ENCODE measurements at regions not wholly inside any gene's neighbourhood (a gene's known extent, or its start where the extent isn't known, plus 50 kb on each side); places are given as distances from the start of the nearest gene placed in this dataset.
"Not testable (repeated sequence)": the region's sequence is repeated elsewhere in the genome, so short reads cannot be mapped to it uniquely, and the experiment has no call there.

GRCh38 chr4:188680004-188680666 lies 540.9 kb downstream of the TRIML1 start:
- no peak for DNase-seq

- no peak for DNase-seq
These were observed 541.4 kb downstream of the TRIML1 start for GRCh38 chr4:188680667-188681063.

DNA sequence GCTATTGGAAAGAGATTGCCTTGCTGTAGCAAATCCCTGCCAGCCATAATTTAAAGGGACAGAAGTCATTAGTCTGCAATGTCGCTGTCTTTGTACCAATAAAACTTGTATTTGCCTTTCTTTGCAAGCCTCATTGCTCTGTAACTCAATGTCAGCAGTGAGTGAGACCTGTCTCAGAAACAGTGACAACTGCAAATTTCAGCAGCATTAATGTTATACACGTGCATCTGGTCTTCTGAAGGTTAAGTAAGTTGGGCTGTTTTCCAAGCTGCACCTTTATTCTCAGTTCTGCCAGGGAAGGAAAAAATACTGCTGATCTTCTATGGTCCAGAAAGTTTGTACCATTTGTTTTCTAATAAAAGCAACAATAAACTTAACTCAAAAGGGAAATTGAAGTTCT lies 543.1 kb downstream of the TRIML1 start:
- no peak for DNase-seq

DNA sequence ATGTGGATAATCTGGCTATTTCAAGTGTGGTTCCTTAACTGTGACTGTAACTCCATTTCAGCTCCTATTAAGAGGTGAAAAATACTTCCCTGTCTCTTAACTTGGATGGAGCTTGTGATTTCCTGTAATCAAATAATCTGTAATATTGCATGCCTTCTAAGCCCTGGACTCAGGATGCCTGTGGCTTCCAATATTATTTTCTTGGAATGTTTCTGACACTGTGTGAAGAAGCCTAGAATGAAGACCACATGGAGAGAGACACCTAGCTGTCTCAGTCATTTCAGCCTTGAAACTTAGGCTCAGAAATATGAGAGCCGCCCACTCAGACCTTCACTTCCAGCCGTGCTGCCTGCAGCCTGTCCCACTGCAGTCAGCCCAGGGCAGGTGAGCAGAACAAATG lies 544.3 kb downstream of the TRIML1 start:
- DNase-seq, result no peak

- no peak for DNase-seq
These were observed 549.7 kb downstream of the TRIML1 start for GRCh38 chr4:188688956-188689355.

DNA sequence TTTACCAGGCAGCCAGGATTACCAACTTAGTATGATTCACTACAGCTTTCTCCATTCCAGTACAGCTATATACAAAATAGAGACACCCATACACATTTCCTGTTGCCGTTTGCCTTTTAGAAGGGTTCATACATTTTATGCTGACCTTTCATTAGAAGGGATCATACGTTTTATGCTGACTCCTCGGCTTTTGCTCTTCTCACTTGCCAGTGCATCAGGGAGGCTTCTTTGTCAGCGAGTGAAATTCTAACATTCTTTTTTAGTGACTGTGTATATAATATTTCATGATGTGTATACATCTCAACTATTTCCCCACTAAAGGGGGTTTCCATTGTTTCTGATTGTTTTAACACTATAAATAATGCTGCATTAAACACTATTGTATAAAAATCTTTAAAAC lies 552.6 kb downstream of the TRIML1 start:
- DNase-seq, result no peak

DNA sequence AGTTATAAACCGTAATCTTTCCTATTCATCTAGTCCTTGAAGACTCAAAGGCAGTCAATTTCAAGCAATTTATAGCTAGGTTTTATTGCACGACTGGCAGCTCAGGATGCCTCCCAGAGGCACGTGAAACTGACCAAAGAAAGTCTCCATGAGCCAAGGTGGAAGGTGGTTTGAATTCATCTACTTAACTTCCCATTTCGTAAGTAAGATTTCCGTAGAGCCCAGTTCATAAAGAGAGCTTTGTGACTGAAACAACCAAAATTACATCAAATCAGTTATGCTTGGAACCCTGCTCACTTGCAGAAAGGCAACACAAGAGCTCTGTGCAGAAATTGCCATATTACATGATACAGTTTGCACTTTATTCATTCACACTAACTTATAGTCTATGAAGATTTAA lies 556.0 kb downstream of the TRIML1 start:
- no peak for DNase-seq

DNA sequence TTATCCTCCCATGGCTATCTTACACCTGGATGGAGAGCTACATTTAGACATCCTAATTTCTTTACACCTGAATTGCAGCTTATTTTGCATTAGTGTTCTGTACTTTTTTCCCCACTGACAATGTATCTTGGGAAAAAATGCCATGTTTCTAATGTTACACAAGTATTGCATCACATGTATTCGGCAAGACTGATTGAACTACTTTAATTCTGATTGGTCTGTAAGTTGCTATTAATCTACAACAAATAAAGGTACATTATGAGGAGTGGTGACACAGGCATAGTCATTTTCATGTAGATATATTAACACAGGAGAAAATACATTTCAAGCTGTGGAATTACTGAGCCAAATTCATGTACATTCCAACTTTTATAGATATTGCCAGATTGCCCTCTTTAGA lies 558.0 kb downstream of the TRIML1 start:
- no peak for DNase-seq

DNA sequence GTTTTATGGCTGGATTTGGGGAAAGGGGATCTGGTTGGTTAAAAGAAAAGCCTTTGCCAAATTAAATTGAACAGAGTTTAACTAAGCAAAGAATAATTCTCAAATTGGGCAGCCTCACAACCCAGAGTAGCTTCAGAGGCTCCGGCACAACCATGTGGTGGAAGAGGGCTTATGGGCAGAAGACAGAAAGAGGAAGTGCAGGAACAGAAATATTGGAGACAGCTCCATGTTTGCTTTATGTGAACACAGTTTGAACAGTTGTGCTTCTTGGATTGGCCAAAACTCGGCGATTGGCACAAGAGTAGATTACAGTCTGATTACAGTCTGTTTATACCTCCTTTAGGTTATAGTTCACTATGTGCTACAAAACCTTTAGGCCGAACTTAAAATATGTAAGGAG lies 562.7 kb downstream of the TRIML1 start:
- no peak for DNase-seq

GRCh38 chr4:188704288-188704687 lies 565.0 kb downstream of the TRIML1 start:
- no peak for DNase-seq

GRCh38 chr4:188707036-188707435 lies 567.8 kb downstream of the TRIML1 start:
- DNase-seq, result no peak

DNA sequence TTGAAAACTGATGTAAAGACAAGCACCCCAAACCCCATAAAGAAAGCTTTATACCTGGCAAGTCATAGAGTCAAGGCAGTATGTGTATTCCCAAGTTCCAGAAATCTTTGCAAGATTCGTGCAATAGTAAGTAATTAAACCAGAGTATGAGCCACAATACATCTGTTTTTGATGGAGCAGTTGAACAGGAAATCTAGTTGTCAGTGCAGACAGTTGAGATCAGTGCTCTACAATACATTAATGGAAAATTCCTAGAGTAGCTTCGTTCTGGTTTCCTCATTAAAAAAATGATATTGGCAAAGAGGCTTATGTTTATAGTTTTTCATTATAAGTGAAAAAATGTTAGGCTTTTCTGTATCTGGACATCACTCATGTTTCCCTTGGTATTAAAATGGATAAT lies 575.3 kb downstream of the TRIML1 start:
- DNase-seq, result no peak

GRCh38 chr4:188714907-188715306 lies 575.7 kb downstream of the TRIML1 start:
- no peak for DNase-seq

DNA sequence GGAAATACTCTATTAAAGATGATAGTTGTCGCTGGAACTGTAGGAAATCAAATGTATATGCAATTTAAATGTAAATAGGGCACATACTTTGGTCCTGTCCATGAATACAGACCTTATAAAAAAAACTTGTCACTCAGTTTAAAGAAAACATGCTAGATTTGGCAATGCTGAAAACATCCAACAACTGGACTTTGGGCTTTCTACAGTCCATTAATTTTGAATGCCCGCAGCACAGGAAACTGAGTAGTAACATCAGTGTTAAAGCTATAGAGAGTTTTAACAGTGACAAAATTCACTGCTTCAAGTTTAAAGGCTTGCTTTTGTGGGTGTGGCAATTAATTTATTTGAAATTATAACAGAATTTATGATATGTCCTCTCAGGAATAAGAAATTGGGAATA lies 578.4 kb downstream of the TRIML1 start:
- no peak for DNase-seq

DNA sequence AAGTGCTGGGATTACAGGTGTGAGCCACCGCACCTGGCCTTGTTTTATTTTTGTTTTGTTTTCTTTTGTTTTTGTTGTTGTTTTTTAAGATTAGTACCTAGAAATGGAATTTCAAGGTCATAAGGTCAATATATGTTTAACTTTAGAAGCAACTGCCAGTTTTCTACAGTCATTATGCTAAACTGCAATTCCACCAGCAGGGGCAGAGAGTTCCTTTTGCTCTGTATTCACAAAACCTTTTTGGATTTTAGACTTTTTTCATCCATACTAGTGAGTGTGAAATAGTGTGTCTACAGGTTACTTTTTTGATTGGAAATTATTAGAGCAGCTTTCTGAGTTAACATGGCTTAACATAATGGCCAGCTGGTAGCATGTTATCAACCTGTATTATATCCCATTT lies 580.6 kb downstream of the TRIML1 start:
- DNase-seq, result no peak

GRCh38 chr4:188722911-188723310 lies 583.7 kb downstream of the TRIML1 start:
- no peak for DNase-seq

GRCh38 chr4:188727746-188728145 lies 588.5 kb downstream of the TRIML1 start:
- no peak for DNase-seq

DNA sequence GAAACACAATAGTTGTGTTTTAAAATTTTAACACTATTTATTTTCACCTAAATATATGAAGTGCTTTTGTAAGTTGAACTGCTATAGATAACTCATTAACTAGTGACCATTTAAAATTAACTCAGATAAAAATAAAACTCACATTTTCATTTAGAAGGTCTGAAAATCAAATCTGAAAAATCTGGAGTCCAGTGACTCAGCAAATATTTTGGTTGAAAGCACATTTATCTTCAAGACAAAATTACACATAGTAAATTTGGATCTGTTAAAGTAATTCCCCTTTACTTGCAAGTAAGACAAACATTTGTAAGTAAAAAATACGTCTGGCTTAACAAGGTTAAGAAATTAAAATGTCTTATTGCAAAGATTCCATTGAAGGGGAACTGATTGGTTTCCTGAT lies 589.1 kb downstream of the TRIML1 start:
- no peak for DNase-seq

DNA sequence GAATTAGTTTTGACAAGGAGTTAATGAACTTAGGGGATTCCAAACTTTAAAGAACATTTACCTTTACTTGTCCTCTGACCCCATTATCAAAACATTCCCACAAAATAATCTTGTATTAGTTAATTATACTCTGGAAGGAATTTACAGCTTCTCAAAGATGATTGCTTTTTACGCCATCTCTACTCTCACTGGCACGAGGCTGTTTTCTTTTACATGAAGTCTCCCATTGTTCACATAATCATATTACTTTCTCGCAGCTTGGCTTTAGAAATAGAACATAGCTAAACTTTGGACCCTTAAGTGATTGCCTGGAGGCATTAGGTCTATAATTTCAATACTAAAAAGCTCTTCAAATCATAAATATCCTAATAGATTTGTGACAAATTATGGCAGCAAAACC lies 592.9 kb downstream of the TRIML1 start:
- no peak for DNase-seq

DNA sequence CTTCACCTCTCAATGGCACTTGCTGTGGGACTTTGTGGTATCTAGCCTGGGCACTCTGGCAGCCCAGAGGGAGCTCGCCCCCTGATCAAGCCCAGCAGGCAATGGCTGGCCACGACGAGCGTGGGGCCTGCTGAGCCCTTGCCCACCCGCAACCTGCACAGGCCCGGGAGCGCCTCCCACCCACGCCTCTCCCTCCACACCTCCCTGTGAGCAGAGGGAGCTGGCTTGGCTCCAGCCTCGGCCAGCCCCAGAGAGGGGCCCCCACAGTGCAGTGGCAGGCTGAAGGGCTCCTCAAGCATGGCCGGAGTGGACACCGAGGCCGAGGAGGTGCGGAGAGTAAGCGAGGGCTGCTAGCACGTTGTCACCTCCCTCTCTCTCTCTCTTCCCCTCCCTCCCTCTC lies 595.8 kb downstream of the TRIML1 start:
- DNase-seq, result no peak

DNA sequence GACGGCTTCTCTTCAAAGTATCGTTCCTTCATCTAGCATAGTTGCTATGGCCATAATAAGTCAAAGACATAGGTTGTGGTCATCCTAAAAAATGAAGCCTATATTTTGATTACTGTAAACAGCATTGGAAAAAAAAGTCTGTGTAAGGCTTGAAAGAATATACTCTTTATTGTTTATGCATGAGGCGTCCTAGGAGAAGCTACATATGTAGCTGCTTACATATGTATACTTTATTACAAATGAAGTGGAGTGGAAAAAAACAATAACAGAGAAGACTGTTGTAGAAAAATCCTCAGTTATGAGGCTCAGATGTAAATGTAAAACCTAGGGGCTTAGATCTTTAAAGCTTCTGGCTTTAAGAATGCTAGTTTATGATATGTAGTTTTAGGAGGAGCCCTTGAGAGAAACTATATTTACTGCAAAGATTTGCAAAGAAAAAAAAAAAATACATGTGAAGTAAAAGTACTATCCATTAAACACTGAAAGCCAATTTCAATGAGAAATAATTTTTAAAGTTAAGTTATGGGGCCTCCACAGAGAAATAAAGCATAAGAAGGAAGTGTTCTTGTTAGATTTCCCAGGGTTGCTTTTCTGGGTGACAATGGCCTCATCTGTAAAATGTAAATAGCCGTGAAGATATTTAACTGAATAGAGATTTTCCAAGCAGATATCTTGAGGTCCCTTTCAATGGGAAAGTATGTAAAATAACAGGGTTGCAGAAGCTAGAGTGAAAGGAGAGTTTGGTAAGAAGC lies 598.2 kb downstream of the TRIML1 start:
- no peak for DNase-seq

DNA sequence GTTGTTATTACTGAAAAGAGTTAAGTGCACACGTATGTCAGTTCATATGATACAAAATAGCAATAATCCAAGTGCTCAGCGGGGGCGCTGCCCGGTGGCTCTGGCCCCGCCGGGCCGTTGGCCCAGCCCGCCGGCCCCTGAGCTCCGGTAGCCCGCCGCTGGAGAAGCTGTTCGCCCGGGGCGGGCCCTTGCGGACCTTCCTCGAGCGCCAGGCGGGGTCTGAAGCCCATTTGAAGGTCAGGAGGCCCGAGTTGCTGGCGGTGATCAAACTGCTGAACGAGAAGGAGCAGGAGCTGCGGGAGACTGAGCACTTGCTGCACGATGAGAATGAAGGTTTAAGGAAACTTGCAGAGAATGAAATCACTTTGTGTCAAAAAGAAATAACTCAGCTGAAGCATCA lies 599.0 kb downstream of the TRIML1 start:
- DNase-seq, result not testable (repeated sequence)

DNA sequence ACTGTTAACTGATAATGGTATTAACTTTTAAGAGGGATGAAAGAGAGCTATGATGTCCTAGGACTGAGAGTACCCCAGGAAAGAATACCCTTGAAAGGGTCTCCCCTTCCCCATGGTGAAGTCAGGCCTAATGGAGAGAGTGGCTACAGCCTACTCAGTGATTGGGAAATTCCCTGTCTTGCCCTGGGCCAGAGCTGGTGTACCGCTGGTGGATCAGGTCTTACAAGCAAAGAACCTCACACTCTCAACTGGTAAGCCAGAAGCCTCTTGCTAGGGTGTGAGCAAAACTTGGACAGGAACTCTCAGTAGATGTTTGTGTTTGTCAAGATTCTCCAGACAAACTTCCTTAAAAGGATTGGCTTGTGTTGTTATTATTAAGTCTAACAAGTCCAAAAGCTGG lies 600.9 kb downstream of the TRIML1 start:
- DNase-seq, result not testable (repeated sequence)

GRCh38 chr4:188740791-188741190 lies 601.5 kb downstream of the TRIML1 start:
- DNase-seq, result not testable (repeated sequence)
